A673 (cell line): ENCODE measurements at regions not wholly inside any gene's neighbourhood (a gene's known extent, or its start where the extent isn't known, plus 50 kb on each side); places are given as distances from the start of the nearest gene placed in this dataset.

Experiments used
- EZH2 ChIP-seq: fragments of 200-600 bp; sonication (generic); IDR thresholded peaks from 2 replicates; pipeline ENCODE4 v1.6.1; 2017; ENCODE audit warnings: borderline replicate concordance, low read depth, mild to moderate bottlenecking, mixed read lengths, antibody characterized with exemption, low read length; ENCODE audit not compliant: poor library complexity, severe bottlenecking
- TF ChIP-seq, protein P1 (sequence below): fragments of 300-800, 200-600 bp; sonication (generic); conservative IDR thresholded peaks from 2 replicates; pipeline ENCODE4 v1.5.1; 2017; ENCODE audit warnings: low read depth, mild to moderate bottlenecking, antibody characterized with exemption, low read length, moderate library complexity, mixed read lengths

DNA sequence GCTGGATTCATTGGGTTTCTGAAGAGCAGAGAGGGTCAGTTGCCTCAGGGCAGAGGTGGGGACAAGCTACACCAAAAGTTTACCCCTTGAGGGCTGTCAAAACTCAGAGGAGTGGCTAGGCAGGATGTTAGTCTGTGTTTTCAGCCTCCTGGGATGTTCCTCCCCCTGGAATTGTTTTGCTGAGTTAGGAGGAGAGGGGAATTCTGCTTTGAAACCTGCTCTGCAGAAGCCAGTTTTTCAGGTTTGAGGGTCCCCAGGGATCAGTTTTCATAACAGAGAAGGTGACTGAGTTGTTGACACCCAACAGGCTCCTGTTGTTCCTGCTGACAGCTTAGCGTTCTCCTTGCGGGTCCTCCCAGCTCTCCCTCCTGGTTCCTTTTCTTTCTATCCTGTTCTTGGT is 121.9 kb upstream of the TMTC4 start:
- TF ChIP-seq, protein P1, sequence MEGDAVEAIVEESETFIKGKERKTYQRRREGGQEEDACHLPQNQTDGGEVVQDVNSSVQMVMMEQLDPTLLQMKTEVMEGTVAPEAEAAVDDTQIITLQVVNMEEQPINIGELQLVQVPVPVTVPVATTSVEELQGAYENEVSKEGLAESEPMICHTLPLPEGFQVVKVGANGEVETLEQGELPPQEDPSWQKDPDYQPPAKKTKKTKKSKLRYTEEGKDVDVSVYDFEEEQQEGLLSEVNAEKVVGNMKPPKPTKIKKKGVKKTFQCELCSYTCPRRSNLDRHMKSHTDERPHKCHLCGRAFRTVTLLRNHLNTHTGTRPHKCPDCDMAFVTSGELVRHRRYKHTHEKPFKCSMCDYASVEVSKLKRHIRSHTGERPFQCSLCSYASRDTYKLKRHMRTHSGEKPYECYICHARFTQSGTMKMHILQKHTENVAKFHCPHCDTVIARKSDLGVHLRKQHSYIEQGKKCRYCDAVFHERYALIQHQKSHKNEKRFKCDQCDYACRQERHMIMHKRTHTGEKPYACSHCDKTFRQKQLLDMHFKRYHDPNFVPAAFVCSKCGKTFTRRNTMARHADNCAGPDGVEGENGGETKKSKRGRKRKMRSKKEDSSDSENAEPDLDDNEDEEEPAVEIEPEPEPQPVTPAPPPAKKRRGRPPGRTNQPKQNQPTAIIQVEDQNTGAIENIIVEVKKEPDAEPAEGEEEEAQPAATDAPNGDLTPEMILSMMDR = no peak
- TF ChIP-seq EZH2 = no peak
